K562 (cell line): ENCODE measurements at regions not wholly inside any gene's neighbourhood (a gene's known extent, or its start where the extent isn't known, plus 50 kb on each side); places are given as distances from the start of the nearest gene placed in this dataset.

Source experiments
- ATAC-seq: fragments of 200-7000 bp; cut with Tn5 transposase; 3 replicates; pipeline ENCODE4 v1.9.1; 2020; ENCODE audit warnings: moderate library complexity
- BruUV-seq: library from RNA; stranded (reverse); fragments of 400-500 nt; replicated peaks from 2 replicates; lab custom pipeline; 2021; lab: Mats Ljungman, UMichigan
- CTCF ChIA-PET: fragments of 300-600 bp; formaldehyde crosslinking; extraction: SDS; loops from one replicate; lab custom pipeline; 2021; ENCODE audit warnings: low intra/inter-chr PET ratio; lab: Yijun Ruan, JAX
- POLR2A ChIA-PET: fragments of 300-600, 350-650 bp; sonication (Branson Sonifier 250); formaldehyde crosslinking; extraction: SDS; loops from one replicate; lab custom pipeline; 2021; ENCODE audit warnings: antibody characterized with exemption, inconsistent platforms; lab: Yijun Ruan, JAX
- DNase-seq, 4 experiments: peaks; one replicate each; pipeline versions ENCODE4 v3.0.0 to v3.0.0-alpha.2; 2011 to 2018; ENCODE audit warnings: low spot score in 3 of 4, mixed read lengths in 3 of 4; ENCODE audit errors: extremely low read depth in 1 of 4
- FAIRE-seq: peaks from 2 replicates; lab custom pipeline; 2011; peaks lifted over from hg19 to GRCh38; lab: Jason Lieb, UNC
- H2AFZ ChIP-seq: 2 replicates; pipeline ENCODE4 v1.6.0; 2011; ENCODE audit warnings: low read depth, low read length, control low read depth, inconsistent platforms
- H3K27ac ChIP-seq: fragments of 200-600 bp; 3 replicates; pipeline ENCODE4 v1.8.0; 2011; ENCODE audit warnings: low read depth, mild to moderate bottlenecking, control low read depth, inconsistent platforms, low read length, moderate library complexity, mixed read lengths; ENCODE audit errors: extremely low read depth
- H3K27me3 ChIP-seq, 2 experiments: fragments of 300-600 bp in 1 of 2; 2 replicates in 1 of 2; 3 replicates in 1 of 2; pipeline versions ENCODE4 v1.6.0 to v1.8.0; 2011; ENCODE audit warnings: inconsistent platforms in 2 of 2, low read length in 2 of 2, mild to moderate bottlenecking in 1 of 2, mixed read lengths in 1 of 2, moderate library complexity in 1 of 2; ENCODE audit not compliant: control insufficient read depth in 2 of 2, insufficient read depth in 2 of 2
- H3K36me3 ChIP-seq: fragments of 300-600 bp; 3 replicates; pipeline ENCODE4 v1.8.0; 2011; ENCODE audit warnings: mild to moderate bottlenecking, low read length, inconsistent platforms; ENCODE audit not compliant: control insufficient read depth, insufficient read depth
- H3K4me1 ChIP-seq, 2 experiments: fragments of 200-600 bp in 1 of 2; replicated peaks in 1 of 2; 2 replicates in 1 of 2; 3 replicates in 1 of 2; pipeline versions ENCODE4 v1.5.1 to v1.8.0; 2011; ENCODE audit warnings: inconsistent platforms in 2 of 2, low read length in 2 of 2, mild to moderate bottlenecking in 1 of 2, mixed read lengths in 1 of 2, moderate library complexity in 1 of 2; ENCODE audit not compliant: control insufficient read depth in 2 of 2, insufficient read depth in 2 of 2
- H3K4me2 ChIP-seq: 2 replicates; pipeline ENCODE4 v1.6.1; 2011; ENCODE audit warnings: low read length, control low read depth, inconsistent platforms, mixed read lengths; ENCODE audit not compliant: insufficient read depth
- H3K4me3 ChIP-seq: fragments of 200-600 bp; sonication (generic), shearing (Covaris generic); 2 replicates; pipeline ENCODE4 v1.5.1; 2016; ENCODE audit warnings: control low read depth, inconsistent platforms
- H3K79me2 ChIP-seq: fragments of 200-600 bp; 3 replicates; pipeline ENCODE4 v1.8.0; 2011; ENCODE audit warnings: low read length, inconsistent platforms; ENCODE audit not compliant: control insufficient read depth, insufficient read depth
- H3K9ac ChIP-seq, 2 experiments: 2 replicates each; pipeline versions ENCODE4 v1.6.0 to v1.6.1; 2011; ENCODE audit warnings: low read depth in 2 of 2, low read length in 2 of 2, control low read depth in 1 of 2, inconsistent platforms in 1 of 2, mild to moderate bottlenecking in 1 of 2, mixed read lengths in 1 of 2; ENCODE audit not compliant: insufficient read depth in 1 of 2
- H3K9me1 ChIP-seq: one replicate; pipeline ENCODE4 v1.6.0; 2011; ENCODE audit warnings: inconsistent platforms, mild to moderate bottlenecking, low read length, moderate library complexity; ENCODE audit not compliant: control insufficient read depth, insufficient read depth
- H3K9me3 ChIP-seq: replicated peaks from 2 replicates; pipeline ENCODE4 v1.5.1; 2011; ENCODE audit warnings: low read depth, low read length, inconsistent platforms; ENCODE audit not compliant: control insufficient read depth, insufficient read depth
- H4K20me1 ChIP-seq: replicated peaks from 2 replicates; pipeline ENCODE4 v1.6.1; 2011; ENCODE audit warnings: low read length, inconsistent platforms, mixed read lengths; ENCODE audit not compliant: control insufficient read depth, insufficient read depth
- FOS ChIP-seq: IDR thresholded peaks from 3 replicates; pipeline ENCODE4 v1.6.1; 2011; ENCODE audit not compliant: insufficient read length; ENCODE audit errors: extremely low read depth
- HIVEP1 ChIP-seq: fragments of 250-450 bp; sonication (Bioruptor Pico); IDR thresholded peaks from 2 replicates; pipeline ENCODE4 v1.4.0; 2020; ENCODE audit warnings: mild to moderate bottlenecking
- NR4A1 ChIP-seq, 2 experiments: fragments of 250-450 bp in 1 of 2; fragments of 450-650 bp in 1 of 2; sonication (Bioruptor Pico) in 1 of 2; IDR thresholded peaks; 2 replicates each; pipeline versions ENCODE4 v1.4.0 to v1.6.1; 2016 to 2020; ENCODE audit warnings: mild to moderate bottlenecking in 2 of 2, missing compliant biosample characterization in 1 of 2, missing genetic modification characterization in 1 of 2, moderate library complexity in 1 of 2
- RREB1 ChIP-seq: fragments of 250-450 bp; sonication (Bioruptor Pico); IDR thresholded peaks from 2 replicates; pipeline ENCODE4 v1.4.0; 2020
- ZNF133 ChIP-seq: fragments of 250-450 bp; sonication (Bioruptor Pico); IDR thresholded peaks from 2 replicates; pipeline ENCODE4 v1.4.0; 2020; ENCODE audit warnings: mild to moderate bottlenecking
- ZNF407 ChIP-seq: fragments of 450-650 bp; IDR thresholded peaks from 2 replicates; pipeline ENCODE4 v1.6.1; 2016; ENCODE audit warnings: low read depth
- ZNF778 ChIP-seq: fragments of 450-650 bp; formaldehyde crosslinking; IDR thresholded peaks from 2 replicates; pipeline ENCODE4 v1.4.0; 2020; ENCODE audit warnings: mild to moderate bottlenecking, moderate library complexity
- in situ Hi-C: fragments of 300-500 bp; cut with MboI; formaldehyde crosslinking; loops from 4 replicates; pipeline ENCODE4 v1.15.0; 2018; ENCODE audit warnings: inconsistent platforms, mixed read lengths
- intact Hi-C: fragments of 100-400 bp; cut with micrococcal nuclease; formaldehyde crosslinking; loops from 2 replicates; pipeline ENCODE4 v1.14.2; 2022
- TF ChIP-seq, protein P1 (sequence below): sonication (generic); formaldehyde crosslinking; IDR thresholded peaks from 2 replicates; pipeline ENCODE4 v1.8.0; 2022; ENCODE audit warnings: mild to moderate bottlenecking, low read depth, missing genetic modification reagents

DNA sequence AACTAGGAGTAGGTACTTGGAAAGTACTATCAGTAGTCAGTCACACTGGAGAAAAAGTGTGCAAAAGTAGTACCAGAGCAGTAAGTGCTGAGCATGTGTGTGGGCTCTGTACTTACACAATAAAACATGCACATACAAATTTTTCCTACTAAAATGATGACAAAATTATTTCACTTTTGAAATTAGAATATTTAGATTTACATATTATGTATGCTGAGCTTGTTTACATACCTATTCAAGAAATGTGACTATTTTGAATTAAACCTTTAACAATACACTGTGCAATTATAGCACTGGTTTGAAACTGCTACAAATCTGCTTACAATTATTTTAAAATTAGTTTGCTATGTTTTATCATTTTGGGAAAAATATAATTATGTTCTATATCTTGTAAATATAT is 2781.6 kb upstream of the PCDH20 start:
- Histone ChIP-seq H3K4me3 (no peak overlapping the region), H3K36me3 (no peaks in the 10 kb centered on the region), H4K20me1 (no peaks in the 10 kb centered on the region), H3K9me3 (no peaks in the 10 kb centered on the region), H3K27ac (no peak overlapping the region), H3K4me2 (no peak overlapping the region), H3K9ac (no peak overlapping the region), H3K27me3 (no peaks in the 10 kb centered on the region), H2AFZ (no peak overlapping the region), H3K79me2 (no peaks in the 10 kb centered on the region), H3K9me1 (no peaks in the 10 kb centered on the region), H3K4me1 (no peaks in the 10 kb centered on the region)
- no TSS peak for BruUV-seq
- CTCF ChIA-PET: no interaction called here
- intact Hi-C loops (no loop called here), in situ Hi-C loops (no loop called here)
- FAIRE-seq (no peak), ATAC-seq (no peak), DNase-seq (no peak)
- no peak for TF ChIP-seq HIVEP1 (CRISPR knock-in tag)
- no peak for TF ChIP-seq ZNF778 (CRISPR knock-in tag)
- TF ChIP-seq, protein P1, sequence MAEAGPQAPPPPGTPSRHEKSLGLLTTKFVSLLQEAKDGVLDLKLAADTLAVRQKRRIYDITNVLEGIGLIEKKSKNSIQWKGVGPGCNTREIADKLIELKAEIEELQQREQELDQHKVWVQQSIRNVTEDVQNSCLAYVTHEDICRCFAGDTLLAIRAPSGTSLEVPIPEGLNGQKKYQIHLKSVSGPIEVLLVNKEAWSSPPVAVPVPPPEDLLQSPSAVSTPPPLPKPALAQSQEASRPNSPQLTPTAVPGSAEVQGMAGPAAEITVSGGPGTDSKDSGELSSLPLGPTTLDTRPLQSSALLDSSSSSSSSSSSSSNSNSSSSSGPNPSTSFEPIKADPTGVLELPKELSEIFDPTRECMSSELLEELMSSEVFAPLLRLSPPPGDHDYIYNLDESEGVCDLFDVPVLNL (CRISPR knock-in tag): no peak
- TF ChIP-seq ZNF133 (CRISPR knock-in tag): no peak
- no peak for TF ChIP-seq RREB1 (CRISPR knock-in tag)
- TF ChIP-seq NR4A1 (CRISPR knock-in tag; IDR thresholded peaks at IDR 0.05): no peak
- TF ChIP-seq NR4A1 (tag; IDR thresholded peaks at IDR 0.05): no peak
- TF ChIP-seq ZNF407: no peak
- TF ChIP-seq FOS: no peak
- POLR2A ChIA-PET: no interaction called here
